NT2/D1 (cell line): ENCODE measurements at regions not wholly inside any gene's neighbourhood (a gene's known extent, or its start where the extent isn't known, plus 50 kb on each side); places are given as distances from the start of the nearest gene placed in this dataset.

Source experiments
- SUZ12 ChIP-seq: IDR thresholded peaks from 2 replicates; pipeline ENCODE4 v1.6.1; 2011; ENCODE audit not compliant: insufficient read length, insufficient read depth; ENCODE audit errors: extremely low read depth
- YY1 ChIP-seq: IDR thresholded peaks from 2 replicates; pipeline ENCODE4 v1.6.1; 2011; ENCODE audit not compliant: insufficient read length, insufficient read depth
- ZNF274 ChIP-seq: IDR thresholded peaks from 2 replicates; pipeline ENCODE4 v1.6.1; 2011; ENCODE audit warnings: mild to moderate bottlenecking, low read depth, low read length

DNA sequence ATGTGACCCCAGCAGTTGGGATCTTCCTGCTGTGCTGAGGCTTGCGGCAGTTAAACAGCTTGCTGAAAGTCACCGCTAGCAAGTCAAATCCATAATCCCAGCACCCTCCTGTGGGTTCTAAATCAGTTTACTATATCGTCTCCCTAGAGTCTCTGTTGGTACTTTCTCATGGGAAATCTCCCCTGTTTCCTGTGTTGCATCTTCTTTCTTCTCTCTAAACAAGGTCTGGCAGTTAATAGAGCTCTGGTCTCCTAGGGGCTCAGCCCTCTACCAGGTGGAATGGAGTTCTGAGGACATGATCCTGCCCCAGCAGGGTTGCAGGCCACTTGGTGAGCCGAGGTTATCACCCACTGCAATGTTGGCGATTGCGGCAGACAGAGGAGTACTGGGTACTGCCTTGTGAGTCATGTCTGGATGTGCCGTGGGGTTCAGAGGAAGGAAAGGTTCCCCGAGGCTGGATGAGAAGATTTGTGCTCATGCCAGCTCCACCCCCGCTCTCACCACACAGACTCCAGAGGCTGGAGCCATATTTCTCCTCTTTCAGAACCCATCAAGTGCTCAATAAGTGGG lies 59.4 kb upstream of the SIX2 start:
- TF ChIP-seq ZNF274 (no peak), YY1 (no peak), SUZ12 (no peak)
